GM12878 (cell line): ENCODE measurements at regions not wholly inside any gene's neighbourhood (a gene's known extent, or its start where the extent isn't known, plus 50 kb on each side); places are given as distances from the start of the nearest gene placed in this dataset.

Source experiments
- CBFB ChIP-seq: IDR thresholded peaks from 2 replicates; pipeline ENCODE4 v1.6.1; 2016; ENCODE audit warnings: antibody characterized with exemption, low read depth
- CTCF ChIP-seq, 3 experiments: IDR thresholded peaks in 2 of 3; conservative IDR thresholded peaks in 1 of 3; 2 replicates each; pipeline ENCODE4 v1.5.1; 2011; ENCODE audit warnings: low read depth in 3 of 3, low read length in 3 of 3, mild to moderate bottlenecking in 3 of 3, control low read depth in 2 of 3, moderate library complexity in 2 of 3, inconsistent platforms in 1 of 3, mixed read lengths in 1 of 3; ENCODE audit not compliant: control insufficient read depth in 2 of 3, insufficient read depth in 1 of 3; ENCODE audit errors: extremely low read depth in 1 of 3
- EGR1 ChIP-seq, 2 experiments: IDR thresholded peaks; 1 replicate in 1 of 2; 2 replicates in 1 of 2; pipeline ENCODE4 v1.6.1; 2011 to 2012; ENCODE audit warnings: low read depth in 2 of 2, low read length in 2 of 2, borderline replicate concordance in 1 of 2, mild to moderate bottlenecking in 1 of 2, moderate library complexity in 1 of 2
- EP300 ChIP-seq, 2 experiments: fragments of 150-350 bp in 1 of 2; IDR thresholded peaks; 2 replicates each; pipeline ENCODE4 v1.6.1; 2011 to 2012; ENCODE audit warnings: low read depth in 2 of 2, low read length in 2 of 2, borderline replicate concordance in 1 of 2, improper control_type of control experiment in 1 of 2, inconsistent platforms in 1 of 2; ENCODE audit not compliant: control insufficient read depth in 1 of 2
- JUND ChIP-seq: IDR thresholded peaks from 2 replicates; pipeline ENCODE4 v1.6.1; 2012; ENCODE audit warnings: low read depth, mild to moderate bottlenecking, low read length, improper control_type of control experiment, moderate library complexity
- MYC ChIP-seq: IDR thresholded peaks from 2 replicates; pipeline ENCODE4 v1.6.1; 2011; ENCODE audit warnings: mild to moderate bottlenecking, low read length, moderate library complexity, inconsistent platforms; ENCODE audit not compliant: insufficient read depth, insufficient replicate concordance, insufficient read length, severe bottlenecking
- POLR2AphosphoS5 ChIP-seq: IDR thresholded peaks from 2 replicates; pipeline ENCODE4 v1.6.1; 2011; ENCODE audit warnings: mild to moderate bottlenecking, low read length, inconsistent platforms
- RB1 ChIP-seq: fragments of 450-650 bp; formaldehyde crosslinking; IDR thresholded peaks from 2 replicates; pipeline ENCODE4 v1.6.1; 2017; ENCODE audit warnings: mild to moderate bottlenecking, borderline replicate concordance
- RFX5 ChIP-seq: IDR thresholded peaks from 2 replicates; pipeline ENCODE4 v1.6.1; 2011; ENCODE audit warnings: low read depth, low read length, improper control_type of control experiment

- TF ChIP-seq MYC (no peak), POLR2AphosphoS5 (no peak), RFX5 (no peak), CTCF (IDR thresholded peaks at IDR 0.05 in 2 of 3, conservative IDR thresholded peaks at IDR 0.05 in 1 of 3; ENCODE audit: control insufficient read depth in 2 of 3, extremely low read depth in 1 of 3, insufficient read depth in 1 of 3, low read depth in 3 of 3, low read length in 3 of 3) (no peak), CBFB (no peak), EP300 (IDR thresholded peaks at IDR 0.05; ENCODE audit: borderline replicate concordance in 1 of 2, control insufficient read depth in 1 of 2, low read depth in 2 of 2, low read length in 2 of 2) (no peak), EGR1 (IDR thresholded peaks at IDR 0.05; ENCODE audit: borderline replicate concordance in 1 of 2, low read depth in 2 of 2, low read length in 2 of 2) (no peak), RB1 (no peak), JUND (no peak)
Measured at GRCh38 chr5:6154216-6154615, 224.1 kb downstream of the MED10 start.
